IMR-90 (cell line): ENCODE measurements at regions not wholly inside any gene's neighbourhood (a gene's known extent, or its start where the extent isn't known, plus 50 kb on each side); places are given as distances from the start of the nearest gene placed in this dataset.

Experiments
- ATAC-seq: fragments of 200-7000 bp; cut with Tn5 transposase; 2 replicates; pipeline ENCODE4 v1.9.1; 2020; ENCODE audit warnings: low read depth, mild to moderate bottlenecking, moderate library complexity
- BruUV-seq: library from RNA; stranded (reverse); fragments of 400-500 nt; replicated peaks from 2 replicates; lab custom pipeline; 2021; lab: Mats Ljungman, UMichigan
- CTCF ChIA-PET: fragments of 300-600 bp; formaldehyde crosslinking; extraction: SDS; loops from one replicate; lab custom pipeline; 2021; ENCODE audit warnings: antibody characterized with exemption; lab: Yijun Ruan, JAX
- POLR2A ChIA-PET: fragments of 300-600 bp; sonication (Branson Sonifier 250); formaldehyde crosslinking; loops from one replicate; lab custom pipeline; 2022; ENCODE audit warnings: antibody characterized with exemption; ENCODE audit not compliant: unreplicated experiment; lab: Charles Lee
- DNase-seq: peaks from one replicate; pipeline ENCODE4 v3.0.0; 2013
- H2AFZ ChIP-seq: replicated peaks from 2 replicates; pipeline ENCODE3; 2013; ENCODE audit warnings: low read length, mild to moderate bottlenecking; ENCODE audit not compliant: poor library complexity
- H2AK5ac ChIP-seq: 2 replicates; pipeline ENCODE4 v1.6.1; 2013; ENCODE audit warnings: low read depth, low read length, inconsistent platforms
- H2AK9ac ChIP-seq: replicated peaks from 2 replicates; pipeline ENCODE3; 2013; ENCODE audit warnings: mild to moderate bottlenecking, low read depth, low read length, moderate library complexity; ENCODE audit not compliant: poor library complexity
- H2BK120ac ChIP-seq: 2 replicates; pipeline ENCODE4 v1.6.1; 2013; ENCODE audit warnings: low read depth, low read length, inconsistent platforms
- H2BK15ac ChIP-seq: 3 replicates; pipeline ENCODE4 v1.6.1; 2013; ENCODE audit warnings: low read depth, low read length, inconsistent platforms
- H2BK20ac ChIP-seq: 2 replicates; pipeline ENCODE4 v1.6.1; 2013; ENCODE audit warnings: low read depth, mild to moderate bottlenecking, inconsistent platforms, low read length, moderate library complexity
- H2BK5ac ChIP-seq: 2 replicates; pipeline ENCODE4 v1.6.1; 2013; ENCODE audit warnings: mild to moderate bottlenecking, low read depth, low read length, inconsistent platforms; ENCODE audit not compliant: poor library complexity, severe bottlenecking
- H3K14ac ChIP-seq: replicated peaks from 2 replicates; pipeline ENCODE4 v1.6.1; 2013; ENCODE audit warnings: low read depth, low read length, inconsistent platforms
- H3K18ac ChIP-seq: 2 replicates; pipeline ENCODE4 v1.6.1; 2013; ENCODE audit warnings: low read depth, low read length, control low read depth
- H3K23ac ChIP-seq: 2 replicates; pipeline ENCODE4 v1.6.1; 2013; ENCODE audit warnings: low read depth, low read length, inconsistent platforms
- H3K27ac ChIP-seq: 2 replicates; pipeline ENCODE4 v1.5.1; 2013; ENCODE audit warnings: mild to moderate bottlenecking, control low read depth, low read length; ENCODE audit not compliant: insufficient read depth
- H3K27me3 ChIP-seq: 2 replicates; pipeline ENCODE4 v1.6.1; 2013; ENCODE audit warnings: low read length; ENCODE audit not compliant: control insufficient read depth, insufficient read depth
- H3K36me3 ChIP-seq: 2 replicates; pipeline ENCODE4 v1.6.1; 2013; ENCODE audit warnings: low read length, mixed read lengths; ENCODE audit not compliant: control insufficient read depth, insufficient read depth
- H3K4ac ChIP-seq: 2 replicates; pipeline ENCODE4 v1.6.1; 2013; ENCODE audit warnings: low read depth, low read length, inconsistent platforms
- H3K4me1 ChIP-seq: 2 replicates; pipeline ENCODE4 v1.6.1; 2013; ENCODE audit warnings: low read length, mixed read lengths; ENCODE audit not compliant: control insufficient read depth, insufficient read depth
- H3K4me2 ChIP-seq: 2 replicates; pipeline ENCODE4 v1.6.1; 2013; ENCODE audit warnings: low read depth, mild to moderate bottlenecking, control low read depth, low read length, moderate library complexity
- H3K4me3 ChIP-seq: 2 replicates; pipeline ENCODE4 v1.5.1; 2013; ENCODE audit warnings: low read depth, mild to moderate bottlenecking, control low read depth, low read length, moderate library complexity; ENCODE audit not compliant: insufficient read depth
- H3K56ac ChIP-seq: 2 replicates; pipeline ENCODE4 v1.6.1; 2013; ENCODE audit warnings: low read length, inconsistent platforms; ENCODE audit not compliant: insufficient read depth; ENCODE audit errors: extremely low read depth
- H3K79me1 ChIP-seq, 2 experiments: 2 replicates each; pipeline ENCODE4 v1.6.1; 2013; ENCODE audit warnings: low read length in 2 of 2, inconsistent platforms in 1 of 2, low read depth in 1 of 2
- H3K9ac ChIP-seq: 2 replicates; pipeline ENCODE4 v1.6.1; 2013; ENCODE audit warnings: low read depth, low read length, control low read depth
- H3K9me1 ChIP-seq: 2 replicates; pipeline ENCODE4 v1.6.1; 2013; ENCODE audit warnings: low read length, inconsistent platforms; ENCODE audit not compliant: insufficient read depth
- H3K9me3 ChIP-seq: 2 replicates; pipeline ENCODE4 v1.6.1; 2013; ENCODE audit warnings: low read length; ENCODE audit not compliant: control insufficient read depth, insufficient read depth
- H4K20me1 ChIP-seq: 2 replicates; pipeline ENCODE4 v1.6.1; 2013; ENCODE audit warnings: low read length, inconsistent platforms; ENCODE audit not compliant: insufficient read depth
- H4K5ac ChIP-seq: 2 replicates; pipeline ENCODE4 v1.6.1; 2013; ENCODE audit warnings: mild to moderate bottlenecking, low read depth, low read length, control low read depth
- H4K8ac ChIP-seq, 2 experiments: 2 replicates each; pipeline ENCODE4 v1.6.1; 2013; ENCODE audit warnings: low read depth in 2 of 2, low read length in 2 of 2, control low read depth in 1 of 2, inconsistent platforms in 1 of 2
- H4K91ac ChIP-seq: 2 replicates; pipeline ENCODE4 v1.6.1; 2013; ENCODE audit warnings: low read depth, low read length, inconsistent platforms; ENCODE audit not compliant: insufficient read depth
- CEBPB ChIP-seq: IDR thresholded peaks from 2 replicates; pipeline ENCODE4 v1.6.1; 2012; ENCODE audit warnings: low read depth, low read length, improper control_type of control experiment
- WGBS, 2 experiments: methylation state at CpG; one replicate each; pipeline versions ENCODE4 v1.1.5 to v1.1.7; 2013; ENCODE audit warnings: missing lambda C conversion rate in 2 of 2; ENCODE audit not compliant: insufficient read length in 1 of 2; ENCODE audit errors: extremely low coverage in 2 of 2; 5-methylcytosine and 5-hydroxymethylcytosine counted together
- dilution Hi-C: fragments of 300-500 bp; cut with HindIII; formaldehyde crosslinking; loops from one replicate; pipeline ENCODE4 v1.14.3; 2018; ENCODE audit warnings: low sequenced_read_pairs; ENCODE audit not compliant: unreplicated experiment
- in situ Hi-C: fragments of 300-500 bp; cut with MboI; formaldehyde crosslinking; loops from 3 replicates; pipeline ENCODE4 v1.14.3; 2019; ENCODE audit warnings: low sequenced_read_pairs, inconsistent platforms, mixed read lengths
- intact Hi-C: fragments of 100-400 bp; cut with micrococcal nuclease; formaldehyde crosslinking; loops from 2 replicates; pipeline ENCODE4 v1.10.0; 2022
- TF ChIP-seq, protein P1 (sequence below): fragments of 150-350 bp; IDR thresholded peaks from 2 replicates; pipeline ENCODE4 v1.6.1; 2017; ENCODE audit warnings: mild to moderate bottlenecking, antibody characterized with exemption, low read length, low read depth

DNA sequence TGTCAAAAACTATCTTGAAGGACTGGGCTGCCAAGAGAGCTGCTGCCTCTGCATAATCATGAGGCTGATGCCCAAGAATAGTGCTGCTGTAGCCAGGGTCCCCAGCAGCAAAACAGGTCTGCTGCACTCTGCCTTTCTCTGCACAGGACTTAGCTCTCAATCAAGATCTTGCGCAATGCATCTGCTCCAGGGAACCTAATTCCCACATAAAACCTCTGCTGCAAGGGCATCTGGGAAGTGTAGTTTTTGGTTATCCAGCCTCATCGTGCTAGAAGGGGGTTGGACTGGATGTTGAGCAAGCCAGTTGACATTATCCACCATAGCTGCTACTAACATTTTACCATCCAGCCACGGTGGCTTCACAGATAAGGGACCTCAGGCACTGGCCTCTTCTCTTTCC is 192.7 kb downstream of the C11orf91 start:
- intact Hi-C loops (no loop called here), in situ Hi-C loops (no loop called here), dilution Hi-C loops (no loop called here)
- 0 out of 2 replicates have a peak, but pooled peaks cover 4% of the 10 kb centered on the region for H4K20me1 ChIP-seq
- no peak overlapping the region for H2AK5ac ChIP-seq
- H4K8ac ChIP-seq = no peak overlapping the region
- no peak overlapping the region for H4K5ac ChIP-seq
- H3K36me3 ChIP-seq = no peaks in the 10 kb centered on the region
- WGBS, 2 experiments = no CpG with 5 or more reads among the region's 3 CpGs
- no peaks in the 10 kb centered on the region for H3K4me1 ChIP-seq
- no peaks in the 10 kb centered on the region for H3K9me3 ChIP-seq
- H3K9ac ChIP-seq = no peak overlapping the region
- ChIA-PET CTCF (no interaction called here), POLR2A (no interaction called here)
- H3K9me1 ChIP-seq = 0 out of 2 replicates have a peak, but pooled peaks cover 2% of the 10 kb centered on the region
- no peak overlapping the region for H2BK15ac ChIP-seq
- no peak overlapping the region for H3K56ac ChIP-seq
- no peak overlapping the region for H3K18ac ChIP-seq
- ATAC-seq (peak; percentile 54; the same call in 1 of the 2 replicates), DNase-seq (peak; percentile 53)
- no peak overlapping the region for H3K14ac ChIP-seq
- no peak overlapping the region for H3K23ac ChIP-seq
- H3K4me3 ChIP-seq = no peak overlapping the region
- no peak overlapping the region for H3K4ac ChIP-seq
- no peak overlapping the region for H4K91ac ChIP-seq
- H3K27ac ChIP-seq = no peak overlapping the region
- no peak overlapping the region for H2AK9ac ChIP-seq
- no TSS peak for BruUV-seq
- peak; percentile 97 for TF ChIP-seq CEBPB
- TF ChIP-seq, protein P1, sequence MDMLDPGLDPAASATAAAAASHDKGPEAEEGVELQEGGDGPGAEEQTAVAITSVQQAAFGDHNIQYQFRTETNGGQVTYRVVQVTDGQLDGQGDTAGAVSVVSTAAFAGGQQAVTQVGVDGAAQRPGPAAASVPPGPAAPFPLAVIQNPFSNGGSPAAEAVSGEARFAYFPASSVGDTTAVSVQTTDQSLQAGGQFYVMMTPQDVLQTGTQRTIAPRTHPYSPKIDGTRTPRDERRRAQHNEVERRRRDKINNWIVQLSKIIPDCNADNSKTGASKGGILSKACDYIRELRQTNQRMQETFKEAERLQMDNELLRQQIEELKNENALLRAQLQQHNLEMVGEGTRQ = no peak
- no peak overlapping the region for H2BK20ac ChIP-seq
- H3K27me3 ChIP-seq = no peaks in the 10 kb centered on the region
- H2AFZ ChIP-seq = no peak overlapping the region
- H2BK120ac ChIP-seq = no peak overlapping the region
- no peak overlapping the region for H3K4me2 ChIP-seq
- H3K79me1 ChIP-seq = peaks cover 4 to 12% of the 10 kb centered on the region in 2 experiments; a peak in 2 of 4 replicates
- no peak overlapping the region for H2BK5ac ChIP-seq
